ENCODE measurements at regions not wholly inside any gene's neighbourhood (a gene's known extent, or its start where the extent isn't known, plus 50 kb on each side); places are given as distances from the start of the nearest gene placed in this dataset.

GRCh38 chr5:98714710-98715288, 58.7 kb upstream of the RGMB start:
- no peak overlapping the region for H3K4me3 ChIP-seq (replicated peaks; ENCODE audit: low read depth, low read length)
- DNase-seq (ENCODE audit: low read depth): no peak
- TF ChIP-seq, protein P1, sequence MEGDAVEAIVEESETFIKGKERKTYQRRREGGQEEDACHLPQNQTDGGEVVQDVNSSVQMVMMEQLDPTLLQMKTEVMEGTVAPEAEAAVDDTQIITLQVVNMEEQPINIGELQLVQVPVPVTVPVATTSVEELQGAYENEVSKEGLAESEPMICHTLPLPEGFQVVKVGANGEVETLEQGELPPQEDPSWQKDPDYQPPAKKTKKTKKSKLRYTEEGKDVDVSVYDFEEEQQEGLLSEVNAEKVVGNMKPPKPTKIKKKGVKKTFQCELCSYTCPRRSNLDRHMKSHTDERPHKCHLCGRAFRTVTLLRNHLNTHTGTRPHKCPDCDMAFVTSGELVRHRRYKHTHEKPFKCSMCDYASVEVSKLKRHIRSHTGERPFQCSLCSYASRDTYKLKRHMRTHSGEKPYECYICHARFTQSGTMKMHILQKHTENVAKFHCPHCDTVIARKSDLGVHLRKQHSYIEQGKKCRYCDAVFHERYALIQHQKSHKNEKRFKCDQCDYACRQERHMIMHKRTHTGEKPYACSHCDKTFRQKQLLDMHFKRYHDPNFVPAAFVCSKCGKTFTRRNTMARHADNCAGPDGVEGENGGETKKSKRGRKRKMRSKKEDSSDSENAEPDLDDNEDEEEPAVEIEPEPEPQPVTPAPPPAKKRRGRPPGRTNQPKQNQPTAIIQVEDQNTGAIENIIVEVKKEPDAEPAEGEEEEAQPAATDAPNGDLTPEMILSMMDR (IDR thresholded peaks at IDR 0.05; ENCODE audit: low read length, missing control alignments): no peak

- H3K4me3 ChIP-seq (replicated peaks; ENCODE audit: low read depth, low read length): no peak overlapping the region
- TF ChIP-seq, protein P1 (IDR thresholded peaks at IDR 0.05; ENCODE audit: low read length, missing control alignments): no peak
- DNase-seq (ENCODE audit: low read depth): no peak
Observed at GRCh38 chr5:98721231-98721928, 52.1 kb upstream of the RGMB start.

DNA sequence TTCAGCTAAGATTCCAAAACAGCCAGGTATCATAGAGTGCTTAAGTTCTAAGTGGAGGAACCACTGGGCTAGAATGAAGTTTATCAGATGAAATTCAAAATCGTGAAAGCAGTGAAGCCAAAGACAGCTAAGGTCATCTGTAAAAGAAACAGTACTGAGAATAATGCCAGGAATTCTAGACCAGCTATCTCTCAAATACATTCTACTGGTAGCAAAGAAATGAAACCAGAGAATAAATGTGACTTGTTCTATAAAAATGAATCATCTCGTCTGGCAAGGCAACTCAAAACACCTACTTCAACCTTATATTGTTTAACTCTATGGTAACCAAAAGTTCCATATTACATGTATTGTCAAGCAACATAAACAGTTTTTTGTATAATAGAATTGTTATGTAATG, 51.3 kb upstream of the RGMB start:
- no peak overlapping the region for H3K4me3 ChIP-seq (replicated peaks; ENCODE audit: low read depth, low read length)
- TF ChIP-seq, protein P1 (IDR thresholded peaks at IDR 0.05; ENCODE audit: low read length, missing control alignments): no peak
- no peak for DNase-seq (ENCODE audit: low read depth)

- DNase-seq (ENCODE audit: low read depth): no peak
- H3K4me3 ChIP-seq (replicated peaks; ENCODE audit: low read depth, low read length): no peak overlapping the region
- TF ChIP-seq, protein P1 (IDR thresholded peaks at IDR 0.05; ENCODE audit: low read length, missing control alignments): no peak
Observed at GRCh38 chr5:98723061-98723460, 50.4 kb upstream of the RGMB start.

All from fibroblast of pulmonary artery (primary cell).